ENCODE measurements at regions not wholly inside any gene's neighbourhood (a gene's known extent, or its start where the extent isn't known, plus 50 kb on each side); places are given as distances from the start of the nearest gene placed in this dataset.

- TF ChIP-seq SIN3A (IDR thresholded peaks at IDR 0.05; ENCODE audit: borderline replicate concordance, insufficient read depth, low read length) = no peak
- TF ChIP-seq REST (IDR thresholded peaks at IDR 0.05; ENCODE audit: insufficient read depth in 1 of 2, low read depth in 2 of 2, low read length in 2 of 2) = no peak
- TF ChIP-seq FOXP2 (optimal IDR thresholded peaks at IDR 0.05; ENCODE audit: borderline replicate concordance, extremely low read depth, extremely low read length, insufficient read depth) = no peak
- no peak for TF ChIP-seq TAF1 (IDR thresholded peaks at IDR 0.05; ENCODE audit: borderline replicate concordance, insufficient read depth, low read length)
- TF ChIP-seq POLR2AphosphoS5 (IDR thresholded peaks at IDR 0.05; ENCODE audit: low read depth, low read length) = no peak
These were observed 111.6 kb downstream of the RASSF10 start for GRCh38 chr11:13120691-13121090.

DNA sequence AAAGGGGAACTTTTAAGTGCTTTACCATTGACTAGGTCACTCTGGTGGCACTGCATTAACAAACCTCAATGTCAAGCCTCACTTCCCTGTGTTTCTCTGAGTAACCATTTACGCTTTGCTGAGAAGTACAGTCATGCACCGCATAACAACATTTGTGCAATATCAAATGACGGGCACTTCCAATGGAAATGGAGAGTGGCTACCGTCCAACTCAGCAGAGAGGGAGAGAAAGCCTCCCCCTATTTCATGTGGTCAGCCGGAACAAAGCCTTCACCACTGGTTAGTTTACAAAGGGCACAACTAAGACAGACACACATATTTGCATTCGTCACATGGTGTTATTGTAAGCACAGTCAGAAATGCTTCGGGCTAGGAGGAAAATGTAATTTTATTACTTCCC, 117.3 kb downstream of the RASSF10 start:
- TF ChIP-seq REST (IDR thresholded peaks at IDR 0.05; ENCODE audit: insufficient read depth in 1 of 2, low read depth in 2 of 2, low read length in 2 of 2) (no peak), FOXP2 (optimal IDR thresholded peaks at IDR 0.05; ENCODE audit: borderline replicate concordance, extremely low read depth, extremely low read length, insufficient read depth) (no peak), POLR2AphosphoS5 (IDR thresholded peaks at IDR 0.05; ENCODE audit: low read depth, low read length) (no peak), SIN3A (IDR thresholded peaks at IDR 0.05; ENCODE audit: borderline replicate concordance, insufficient read depth, low read length) (no peak), TAF1 (IDR thresholded peaks at IDR 0.05; ENCODE audit: borderline replicate concordance, insufficient read depth, low read length) (no peak)

GRCh38 chr11:13127161-13127560, 118.0 kb downstream of the RASSF10 start:
- no peak for TF ChIP-seq SIN3A (IDR thresholded peaks at IDR 0.05; ENCODE audit: borderline replicate concordance, insufficient read depth, low read length)
- TF ChIP-seq POLR2AphosphoS5 (IDR thresholded peaks at IDR 0.05; ENCODE audit: low read depth, low read length) = no peak
- no peak for TF ChIP-seq TAF1 (IDR thresholded peaks at IDR 0.05; ENCODE audit: borderline replicate concordance, insufficient read depth, low read length)
- TF ChIP-seq FOXP2 (optimal IDR thresholded peaks at IDR 0.05; ENCODE audit: borderline replicate concordance, extremely low read depth, extremely low read length, insufficient read depth) = no peak
- no peak for TF ChIP-seq REST (IDR thresholded peaks at IDR 0.05; ENCODE audit: insufficient read depth in 1 of 2, low read depth in 2 of 2, low read length in 2 of 2)

- TF ChIP-seq SIN3A (IDR thresholded peaks at IDR 0.05; ENCODE audit: borderline replicate concordance, insufficient read depth, low read length) = no peak
- TF ChIP-seq REST (IDR thresholded peaks at IDR 0.05; ENCODE audit: insufficient read depth in 1 of 2, low read depth in 2 of 2, low read length in 2 of 2) = no peak
- no peak for TF ChIP-seq FOXP2 (optimal IDR thresholded peaks at IDR 0.05; ENCODE audit: borderline replicate concordance, extremely low read depth, extremely low read length, insufficient read depth)
- TF ChIP-seq POLR2AphosphoS5 (IDR thresholded peaks at IDR 0.05; ENCODE audit: low read depth, low read length) = no peak
- no peak for TF ChIP-seq TAF1 (IDR thresholded peaks at IDR 0.05; ENCODE audit: borderline replicate concordance, insufficient read depth, low read length)
These were observed 119.2 kb downstream of the RASSF10 start for GRCh38 chr11:13128354-13128753.

DNA sequence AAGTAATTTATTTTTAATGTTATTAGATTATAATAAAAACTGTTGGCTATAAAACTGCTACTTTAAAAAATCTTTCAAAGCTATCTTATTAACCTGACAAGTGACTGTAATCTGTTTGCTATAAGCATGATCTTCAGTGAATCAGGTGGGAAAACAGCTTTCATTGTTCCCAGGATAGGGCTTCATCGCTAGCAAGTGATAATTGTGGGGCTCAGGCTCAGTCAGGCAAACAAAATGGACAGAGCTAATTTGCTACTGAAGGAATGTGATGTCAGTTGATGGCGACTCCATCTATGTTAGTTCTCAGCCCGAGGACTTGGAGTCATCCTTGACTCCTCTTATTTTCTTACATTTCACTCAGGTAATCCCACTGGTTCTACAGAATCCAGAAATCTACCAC, 125.0 kb downstream of the RASSF10 start:
- TF ChIP-seq SIN3A (IDR thresholded peaks at IDR 0.05; ENCODE audit: borderline replicate concordance, insufficient read depth, low read length) = no peak
- no peak for TF ChIP-seq TAF1 (IDR thresholded peaks at IDR 0.05; ENCODE audit: borderline replicate concordance, insufficient read depth, low read length)
- no peak for TF ChIP-seq REST (IDR thresholded peaks at IDR 0.05; ENCODE audit: insufficient read depth in 1 of 2, low read depth in 2 of 2, low read length in 2 of 2)
- TF ChIP-seq FOXP2 (optimal IDR thresholded peaks at IDR 0.05; ENCODE audit: borderline replicate concordance, extremely low read depth, extremely low read length, insufficient read depth) = no peak
- TF ChIP-seq POLR2AphosphoS5 (IDR thresholded peaks at IDR 0.05; ENCODE audit: low read depth, low read length) = no peak
